Hepatocyte (in vitro differentiated cells): ENCODE measurements at regions not wholly inside any gene's neighbourhood (a gene's known extent, or its start where the extent isn't known, plus 50 kb on each side); places are given as distances from the start of the nearest gene placed in this dataset.

ENCODE experiments used
- EZH2 ChIP-seq: fragments of 200-600 bp; sonication (generic); IDR thresholded peaks from 2 replicates; pipeline ENCODE4 v1.6.1; 2016; ENCODE audit warnings: antibody characterized with exemption, mild to moderate bottlenecking, borderline replicate concordance
- TF ChIP-seq, protein P1 (sequence below): fragments of 200-600 bp; sonication (generic); IDR thresholded peaks from 2 replicates; pipeline ENCODE4 v1.5.1; 2016; ENCODE audit warnings: antibody characterized with exemption, mild to moderate bottlenecking; ENCODE audit not compliant: poor library complexity

DNA sequence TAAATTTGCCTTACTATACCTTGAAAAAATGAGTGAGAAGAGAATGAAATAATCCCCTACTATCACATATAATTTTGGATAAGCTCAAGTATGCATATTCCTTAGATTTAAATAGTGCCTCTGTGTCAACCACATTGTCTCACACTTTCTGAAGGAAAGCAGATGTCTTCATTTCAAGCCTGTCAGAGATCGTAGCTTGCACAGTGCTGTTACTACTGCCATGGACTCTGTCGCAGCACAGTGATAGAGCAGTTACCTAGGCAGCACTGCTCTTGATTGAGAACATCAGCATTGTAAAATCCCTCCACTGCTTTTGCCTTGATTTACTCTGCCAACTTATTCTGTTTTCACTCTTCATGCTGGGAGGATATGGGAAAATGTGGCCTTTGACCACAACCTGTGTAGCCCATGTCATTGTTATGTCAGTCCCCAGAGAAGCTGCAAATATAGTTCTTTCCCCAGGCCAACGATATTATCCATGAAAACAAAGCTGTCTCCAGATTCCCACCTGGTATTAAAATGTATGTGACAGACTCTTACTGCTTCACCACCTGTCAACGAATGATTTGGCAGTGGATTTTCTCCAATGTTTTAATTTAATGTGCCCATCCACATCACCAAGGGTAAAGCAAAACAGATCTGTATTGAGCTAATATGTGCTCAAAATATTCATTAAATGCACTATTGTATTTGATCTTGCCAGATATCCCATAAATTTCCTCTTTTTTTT is 675.7 kb downstream of the METTL4 start:
- TF ChIP-seq EZH2 = no peak
- TF ChIP-seq, protein P1, sequence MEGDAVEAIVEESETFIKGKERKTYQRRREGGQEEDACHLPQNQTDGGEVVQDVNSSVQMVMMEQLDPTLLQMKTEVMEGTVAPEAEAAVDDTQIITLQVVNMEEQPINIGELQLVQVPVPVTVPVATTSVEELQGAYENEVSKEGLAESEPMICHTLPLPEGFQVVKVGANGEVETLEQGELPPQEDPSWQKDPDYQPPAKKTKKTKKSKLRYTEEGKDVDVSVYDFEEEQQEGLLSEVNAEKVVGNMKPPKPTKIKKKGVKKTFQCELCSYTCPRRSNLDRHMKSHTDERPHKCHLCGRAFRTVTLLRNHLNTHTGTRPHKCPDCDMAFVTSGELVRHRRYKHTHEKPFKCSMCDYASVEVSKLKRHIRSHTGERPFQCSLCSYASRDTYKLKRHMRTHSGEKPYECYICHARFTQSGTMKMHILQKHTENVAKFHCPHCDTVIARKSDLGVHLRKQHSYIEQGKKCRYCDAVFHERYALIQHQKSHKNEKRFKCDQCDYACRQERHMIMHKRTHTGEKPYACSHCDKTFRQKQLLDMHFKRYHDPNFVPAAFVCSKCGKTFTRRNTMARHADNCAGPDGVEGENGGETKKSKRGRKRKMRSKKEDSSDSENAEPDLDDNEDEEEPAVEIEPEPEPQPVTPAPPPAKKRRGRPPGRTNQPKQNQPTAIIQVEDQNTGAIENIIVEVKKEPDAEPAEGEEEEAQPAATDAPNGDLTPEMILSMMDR = no peak
